Mesenchymal stem cell (in vitro differentiated cells and primary cell): ENCODE measurements at regions not wholly inside any gene's neighbourhood (a gene's known extent, or its start where the extent isn't known, plus 50 kb on each side); places are given as distances from the start of the nearest gene placed in this dataset.

Experiments used
- DNase-seq: peaks from one replicate; pipeline ENCODE4 v3.0.0-alpha.2; 2013
- H2AFZ ChIP-seq: one replicate; pipeline ENCODE4 v1.6.1; 2013; ENCODE audit warnings: low read depth, mild to moderate bottlenecking, control low read depth, inconsistent platforms, low read length, moderate library complexity
- H2AK5ac ChIP-seq: 2 replicates; pipeline ENCODE4 v1.6.1; 2013; ENCODE audit warnings: low read length, moderate library complexity, mild to moderate bottlenecking, inconsistent platforms; ENCODE audit not compliant: severe bottlenecking
- H2BK120ac ChIP-seq: one replicate; pipeline ENCODE4 v1.6.1; 2013; ENCODE audit warnings: low read depth, mild to moderate bottlenecking, inconsistent platforms, low read length, moderate library complexity
- H2BK12ac ChIP-seq, 2 experiments: one replicate each; pipeline ENCODE4 v1.6.1; 2013; ENCODE audit warnings: inconsistent platforms in 2 of 2, low read length in 2 of 2, mild to moderate bottlenecking in 2 of 2, moderate library complexity in 2 of 2, control low read depth in 1 of 2
- H2BK15ac ChIP-seq: one replicate; pipeline ENCODE4 v1.6.1; 2013; ENCODE audit warnings: mild to moderate bottlenecking, low read depth, inconsistent platforms; ENCODE audit not compliant: poor library complexity, severe bottlenecking
- H2BK5ac ChIP-seq: 2 replicates; pipeline ENCODE4 v1.6.1; 2013; ENCODE audit warnings: low read depth, mild to moderate bottlenecking, low read length, control low read depth, inconsistent platforms; ENCODE audit not compliant: poor library complexity, severe bottlenecking
- H3K14ac ChIP-seq, 2 experiments: one replicate each; pipeline ENCODE4 v1.6.1; 2013; ENCODE audit warnings: inconsistent platforms in 2 of 2, low read length in 2 of 2, control low read depth in 1 of 2, mild to moderate bottlenecking in 1 of 2, moderate library complexity in 1 of 2
- H3K18ac ChIP-seq, 2 experiments: one replicate each; pipeline ENCODE4 v1.6.1; 2013; ENCODE audit warnings: inconsistent platforms in 2 of 2, low read length in 2 of 2, control low read depth in 1 of 2, low read depth in 1 of 2, mild to moderate bottlenecking in 1 of 2
- H3K23ac ChIP-seq, 2 experiments: one replicate each; pipeline ENCODE4 v1.6.1; 2013; ENCODE audit warnings: inconsistent platforms in 2 of 2, low read length in 2 of 2, mild to moderate bottlenecking in 2 of 2, moderate library complexity in 2 of 2, control low read depth in 1 of 2
- H3K27ac ChIP-seq: 2 replicates; pipeline ENCODE4 v1.5.1; 2013; ENCODE audit warnings: mild to moderate bottlenecking, moderate library complexity, low read length, control low read depth, inconsistent platforms; ENCODE audit not compliant: poor library complexity, severe bottlenecking
- H3K27me3 ChIP-seq, 2 experiments: 2 replicates each; pipeline versions ENCODE4 v1.6.1 to v1.7.0; 2013; ENCODE audit warnings: low read length in 2 of 2, mild to moderate bottlenecking in 2 of 2, moderate library complexity in 2 of 2, control low read depth in 1 of 2, inconsistent platforms in 1 of 2; ENCODE audit not compliant: control insufficient read depth in 1 of 2, insufficient read depth in 1 of 2
- H3K36me3 ChIP-seq, 2 experiments: 2 replicates each; pipeline versions ENCODE4 v1.6.1 to v1.7.0; 2013; ENCODE audit warnings: low read length in 2 of 2, control low read depth in 1 of 2, inconsistent platforms in 1 of 2, low read depth in 1 of 2, mild to moderate bottlenecking in 1 of 2; ENCODE audit not compliant: insufficient read depth in 2 of 2, control insufficient read depth in 1 of 2
- H3K4ac ChIP-seq, 2 experiments: one replicate each; pipeline ENCODE4 v1.6.1; 2013; ENCODE audit warnings: inconsistent platforms in 2 of 2, low read length in 2 of 2, mild to moderate bottlenecking in 2 of 2, moderate library complexity in 2 of 2, control low read depth in 1 of 2, low read depth in 1 of 2
- H3K4me1 ChIP-seq: 2 replicates; pipeline ENCODE4 v1.6.1; 2013; ENCODE audit warnings: low read depth, low read length, control low read depth; ENCODE audit not compliant: control insufficient read depth, insufficient read depth
- H3K4me2 ChIP-seq: 2 replicates; pipeline ENCODE4 v1.6.1; 2013; ENCODE audit warnings: low read length, mild to moderate bottlenecking, inconsistent platforms; ENCODE audit not compliant: poor library complexity, severe bottlenecking
- H3K4me3 ChIP-seq, 2 experiments: 2 replicates each; pipeline versions ENCODE4 v1.5.1 to v1.7.0; 2013; ENCODE audit warnings: low read length in 2 of 2, mild to moderate bottlenecking in 2 of 2, control low read depth in 1 of 2, low read depth in 1 of 2; ENCODE audit not compliant: insufficient read depth in 1 of 2
- H3K79me1 ChIP-seq: replicated peaks from 2 replicates; pipeline ENCODE4 v1.6.1; 2013; ENCODE audit warnings: mild to moderate bottlenecking, control low read depth, low read length, inconsistent platforms; ENCODE audit not compliant: poor library complexity, severe bottlenecking
- H3K9ac ChIP-seq: 2 replicates; pipeline ENCODE4 v1.7.0; 2013; ENCODE audit warnings: mild to moderate bottlenecking, low read length, moderate library complexity
- H3K9me3 ChIP-seq: 2 replicates; pipeline ENCODE4 v1.7.0; 2013; ENCODE audit warnings: mild to moderate bottlenecking, low read length; ENCODE audit not compliant: control insufficient read depth
- H4K8ac ChIP-seq: one replicate; pipeline ENCODE4 v1.6.1; 2013; ENCODE audit warnings: inconsistent platforms, mild to moderate bottlenecking, low read length, moderate library complexity
- H4K91ac ChIP-seq: one replicate; pipeline ENCODE4 v1.6.1; 2013; ENCODE audit warnings: mild to moderate bottlenecking, low read length, inconsistent platforms
- WGBS: methylation state at CpG from one replicate; pipeline ENCODE4 v1.1.7; 2013; ENCODE audit warnings: mixed read lengths; 5-methylcytosine and 5-hydroxymethylcytosine counted together

DNA sequence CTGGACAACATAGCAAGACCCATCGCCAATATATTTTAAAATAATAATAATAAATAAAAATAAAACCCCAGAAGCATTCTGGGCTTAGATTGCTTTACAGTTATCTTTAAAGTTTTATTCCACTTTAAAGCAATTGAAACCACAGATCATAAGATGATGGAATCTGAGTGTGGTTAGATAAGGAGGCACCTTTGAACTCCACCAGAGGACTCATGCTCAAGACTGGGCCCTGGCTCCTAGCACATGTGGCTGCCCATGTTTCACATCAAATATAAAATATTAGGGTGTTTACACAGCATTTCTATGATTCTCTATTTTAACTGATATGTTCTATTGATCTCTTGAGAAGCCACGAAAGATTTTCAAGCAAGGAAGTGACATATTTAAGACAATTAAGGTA lies 52.6 kb upstream of the BBS12 start:
- Histone ChIP-seq H2AK5ac (no peak overlapping the region), H3K4me1 (no peaks in the 10 kb centered on the region), H3K36me3 (no peaks in the 10 kb centered on the region), H2BK120ac (no peak overlapping the region), H3K27me3 (no peaks in the 10 kb centered on the region), H2BK5ac (no peak overlapping the region), H2BK12ac (no peak overlapping the region), H3K18ac (no peak overlapping the region), H3K79me1 (no peaks in the 10 kb centered on the region), H3K4me2 (no peak overlapping the region), H2AFZ (no peak overlapping the region), H3K23ac (no peak overlapping the region), H4K91ac (no peak overlapping the region), H3K9me3 (no peaks in the 10 kb centered on the region), H3K4ac (no peak overlapping the region), H2BK15ac (no peak overlapping the region), H3K27ac (no peak overlapping the region), H3K14ac (no peak overlapping the region), H3K9ac (no peak overlapping the region), H4K8ac (no peak overlapping the region), H3K4me3 (no peak overlapping the region)
- no CpG with 5 or more reads among the region's 2 CpGs for WGBS
- DNase-seq: no peak

GRCh38 chr4:122681568-122681967 lies 50.9 kb upstream of the BBS12 start:
- H2BK120ac ChIP-seq: no peak overlapping the region
- no peaks in the 10 kb centered on the region for H3K79me1 ChIP-seq
- no peak overlapping the region for H3K18ac ChIP-seq
- no peak overlapping the region for H4K91ac ChIP-seq
- no peak overlapping the region for H2AK5ac ChIP-seq
- no peak overlapping the region for H2BK15ac ChIP-seq
- no peaks in the 10 kb centered on the region for H3K27me3 ChIP-seq
- H3K9ac ChIP-seq: no peak overlapping the region
- H2BK5ac ChIP-seq: no peak overlapping the region
- H2BK12ac ChIP-seq: no peak overlapping the region
- H3K4ac ChIP-seq: no peak overlapping the region
- H3K4me3 ChIP-seq: no peak overlapping the region
- no peak overlapping the region for H3K27ac ChIP-seq
- WGBS: 100% methylated on average over 3 of the region's 3 CpGs
- no peak for DNase-seq
- no peaks in the 10 kb centered on the region for H3K4me1 ChIP-seq
- no peak overlapping the region for H4K8ac ChIP-seq
- H2AFZ ChIP-seq: no peak overlapping the region
- H3K23ac ChIP-seq: no peak overlapping the region
- no peak overlapping the region for H3K4me2 ChIP-seq
- no peaks in the 10 kb centered on the region for H3K9me3 ChIP-seq
- H3K36me3 ChIP-seq: no peaks in the 10 kb centered on the region
- no peak overlapping the region for H3K14ac ChIP-seq
